HL-60 (cell line): ENCODE measurements at regions not wholly inside any gene's neighbourhood (a gene's known extent, or its start where the extent isn't known, plus 50 kb on each side); places are given as distances from the start of the nearest gene placed in this dataset.

Source experiments
- CTCF ChIP-seq: IDR thresholded peaks from one replicate; pipeline ENCODE4 v1.5.1; 2011; ENCODE audit warnings: low read length, control low read depth, inconsistent platforms; ENCODE audit not compliant: insufficient read depth
- POLR2AphosphoS5 ChIP-seq: IDR thresholded peaks from 2 replicates; pipeline ENCODE4 v1.6.1; 2012; ENCODE audit warnings: low read depth
- REST ChIP-seq: IDR thresholded peaks from 2 replicates; pipeline ENCODE4 v1.6.1; 2012; ENCODE audit warnings: low read depth; ENCODE audit not compliant: insufficient replicate concordance

GRCh38 chr2:212712466-212712865, 173.9 kb upstream of the ERBB4 start:
- TF ChIP-seq CTCF (no peak), POLR2AphosphoS5 (no peak), REST (no peak)
